Smooth muscle cell (in vitro differentiated cells): ENCODE measurements at regions not wholly inside any gene's neighbourhood (a gene's known extent, or its start where the extent isn't known, plus 50 kb on each side); places are given as distances from the start of the nearest gene placed in this dataset.

Experiments used
- DNase-seq: peaks from one replicate; lab custom pipeline; 2025; ENCODE audit not compliant: unreplicated experiment; lab: John Stamatoyannopoulos, UW
- H2AFZ ChIP-seq: fragments of 200-600 bp; sonication (generic); 2 replicates; pipeline ENCODE4 v1.6.0; 2016; ENCODE audit warnings: antibody characterized with exemption, low read depth, mild to moderate bottlenecking
- H3F3A ChIP-seq: fragments of 200-600 bp; sonication (generic); 2 replicates; pipeline ENCODE4 v1.6.0; 2017; ENCODE audit warnings: antibody characterized with exemption, low read depth
- H3K27ac ChIP-seq: fragments of 200-600 bp; sonication (generic); 2 replicates; pipeline ENCODE4 v1.5.1; 2016; ENCODE audit warnings: low read depth, mild to moderate bottlenecking
- H3K27me3 ChIP-seq: fragments of 200-600 bp; sonication (generic); 2 replicates; pipeline ENCODE4 v1.6.1; 2016; ENCODE audit warnings: low read depth, mild to moderate bottlenecking
- H3K36me3 ChIP-seq: fragments of 200-600 bp; sonication (generic); 2 replicates; pipeline ENCODE4 v1.5.1; 2016; ENCODE audit warnings: low read depth
- H3K4me1 ChIP-seq: fragments of 200-600 bp; sonication (generic); 2 replicates; pipeline ENCODE4 v1.5.1; 2016; ENCODE audit warnings: low read depth
- H3K4me2 ChIP-seq: fragments of 200-600 bp; sonication (generic); 2 replicates; pipeline ENCODE4 v1.6.0; 2016; ENCODE audit warnings: mild to moderate bottlenecking
- H3K4me3 ChIP-seq: fragments of 200-600 bp; sonication (generic); 2 replicates; pipeline ENCODE4 v1.5.1; 2016; ENCODE audit warnings: mild to moderate bottlenecking
- H3K79me2 ChIP-seq: fragments of 200-600 bp; sonication (generic); 2 replicates; pipeline ENCODE4 v1.6.0; 2016; ENCODE audit warnings: low read depth, mild to moderate bottlenecking
- H3K9ac ChIP-seq: fragments of 200-600 bp; sonication (generic); 2 replicates; pipeline ENCODE4 v1.6.0; 2016; ENCODE audit warnings: low read depth
- H3K9me3 ChIP-seq: fragments of 200-600 bp; sonication (generic); replicated peaks from 2 replicates; pipeline ENCODE4 v1.5.1; 2016; ENCODE audit warnings: low read depth
- H4K20me1 ChIP-seq: fragments of 200-600 bp; sonication (generic); 2 replicates; pipeline ENCODE4 v1.6.0; 2016; ENCODE audit warnings: low read depth
- CTCF ChIP-seq: fragments of 200-600 bp; sonication (generic); IDR thresholded peaks from 2 replicates; pipeline ENCODE4 v1.5.1; 2017; ENCODE audit warnings: borderline replicate concordance, mild to moderate bottlenecking, antibody characterized with exemption; ENCODE audit not compliant: insufficient read depth, poor library complexity, severe bottlenecking
- WGBS: methylation state at CpG from one replicate; pipeline ENCODE4 v1.1.7; 2016; ENCODE audit warnings: low lambda C conversion rate; 5-methylcytosine and 5-hydroxymethylcytosine counted together

- no peak for TF ChIP-seq CTCF
- H3K36me3 ChIP-seq: no peaks in the 10 kb centered on the region
- no peak overlapping the region for H3K27ac ChIP-seq
- H3K9ac ChIP-seq: no peak overlapping the region
- peaks cover 24% of the 10 kb centered on the region for H3K4me1 ChIP-seq
- 63% methylated on average over 3 of the region's 3 CpGs for WGBS
- H3K9me3 ChIP-seq: no peaks in the 10 kb centered on the region
- no peaks in the 10 kb centered on the region for H3K27me3 ChIP-seq
- H2AFZ ChIP-seq: no peak overlapping the region
- H3F3A ChIP-seq: no peaks in the 10 kb centered on the region
- H3K79me2 ChIP-seq: no peaks in the 10 kb centered on the region
- H3K4me2 ChIP-seq: no peak overlapping the region
- H3K4me3 ChIP-seq: no peak overlapping the region
- DNase-seq: no peak
- H4K20me1 ChIP-seq: no peaks in the 10 kb centered on the region
These were observed 522.2 kb downstream of the SOX2 start for GRCh38 chr3:182233957-182234356.

GRCh38 chr3:182234881-182235280 is 523.2 kb downstream of the SOX2 start:
- no peak for TF ChIP-seq CTCF
- Histone ChIP-seq H4K20me1 (no peaks in the 10 kb centered on the region), H3K4me3 (no peak overlapping the region), H3K4me1 (peaks cover 33% of the 10 kb centered on the region), H3K36me3 (no peaks in the 10 kb centered on the region), H3K4me2 (no peak overlapping the region), H3K27ac (no peak overlapping the region), H2AFZ (no peak overlapping the region), H3K9ac (no peak overlapping the region), H3K27me3 (no peaks in the 10 kb centered on the region), H3K9me3 (no peaks in the 10 kb centered on the region), H3F3A (no peaks in the 10 kb centered on the region), H3K79me2 (no peaks in the 10 kb centered on the region)
- DNase-seq: no peak
- 79% methylated on average over 2 of the region's 2 CpGs for WGBS

- no peak for TF ChIP-seq CTCF
- no peak overlapping the region for H2AFZ ChIP-seq
- no peak for DNase-seq
- no peaks in the 10 kb centered on the region for H4K20me1 ChIP-seq
- no peak overlapping the region for H3K27ac ChIP-seq
- H3K4me3 ChIP-seq: no peak overlapping the region
- H3K79me2 ChIP-seq: no peaks in the 10 kb centered on the region
- WGBS: 74% methylated on average over 2 of the region's 2 CpGs
- H3K27me3 ChIP-seq: no peaks in the 10 kb centered on the region
- H3K36me3 ChIP-seq: no peaks in the 10 kb centered on the region
- peaks cover 39% of the 10 kb centered on the region for H3K4me1 ChIP-seq
- no peak overlapping the region for H3K4me2 ChIP-seq
- H3F3A ChIP-seq: no peaks in the 10 kb centered on the region
- no peak overlapping the region for H3K9ac ChIP-seq
- H3K9me3 ChIP-seq: no peaks in the 10 kb centered on the region
These were observed 523.8 kb downstream of the SOX2 start for GRCh38 chr3:182235504-182235903.

- H3K4me3 ChIP-seq: no peak overlapping the region
- H3F3A ChIP-seq: no peaks in the 10 kb centered on the region
- H3K4me2 ChIP-seq: no peak overlapping the region
- DNase-seq: no peak
- no peaks in the 10 kb centered on the region for H3K79me2 ChIP-seq
- H3K4me1 ChIP-seq: peaks cover 48% of the 10 kb centered on the region
- H2AFZ ChIP-seq: no peak overlapping the region
- WGBS: 73% methylated on average over 8 of the region's 8 CpGs
- no peaks in the 10 kb centered on the region for H3K27me3 ChIP-seq
- no peaks in the 10 kb centered on the region for H4K20me1 ChIP-seq
- no peak overlapping the region for H3K9ac ChIP-seq
- no peak overlapping the region for H3K27ac ChIP-seq
- no peak for TF ChIP-seq CTCF
- no peaks in the 10 kb centered on the region for H3K36me3 ChIP-seq
- no peaks in the 10 kb centered on the region for H3K9me3 ChIP-seq
These were observed 526.4 kb downstream of the SOX2 start for GRCh38 chr3:182238126-182238525.
